Head of caudate nucleus (tissue), 42 donors: ENCODE measurements at regions not wholly inside any gene's neighbourhood (a gene's known extent, or its start where the extent isn't known, plus 50 kb on each side); places are given as distances from the start of the nearest gene placed in this dataset.
"Not testable (repeated sequence)": the region's sequence is repeated elsewhere in the genome, so short reads cannot be mapped to it uniquely, and the experiment has no call there.

Source experiments
- DNase-seq, 42 donors: peaks; one replicate each; pipeline versions ENCODE4 v3.0.0 to v3.0.0-alpha.2; 2020 to 2021; ENCODE audit warnings: mixed read lengths in 7 of 42
- intact Hi-C: fragments of 100-400 bp; cut with DNase I; formaldehyde crosslinking; loops from one replicate; pipeline ENCODE4 v1.15.0; 2022

DNA sequence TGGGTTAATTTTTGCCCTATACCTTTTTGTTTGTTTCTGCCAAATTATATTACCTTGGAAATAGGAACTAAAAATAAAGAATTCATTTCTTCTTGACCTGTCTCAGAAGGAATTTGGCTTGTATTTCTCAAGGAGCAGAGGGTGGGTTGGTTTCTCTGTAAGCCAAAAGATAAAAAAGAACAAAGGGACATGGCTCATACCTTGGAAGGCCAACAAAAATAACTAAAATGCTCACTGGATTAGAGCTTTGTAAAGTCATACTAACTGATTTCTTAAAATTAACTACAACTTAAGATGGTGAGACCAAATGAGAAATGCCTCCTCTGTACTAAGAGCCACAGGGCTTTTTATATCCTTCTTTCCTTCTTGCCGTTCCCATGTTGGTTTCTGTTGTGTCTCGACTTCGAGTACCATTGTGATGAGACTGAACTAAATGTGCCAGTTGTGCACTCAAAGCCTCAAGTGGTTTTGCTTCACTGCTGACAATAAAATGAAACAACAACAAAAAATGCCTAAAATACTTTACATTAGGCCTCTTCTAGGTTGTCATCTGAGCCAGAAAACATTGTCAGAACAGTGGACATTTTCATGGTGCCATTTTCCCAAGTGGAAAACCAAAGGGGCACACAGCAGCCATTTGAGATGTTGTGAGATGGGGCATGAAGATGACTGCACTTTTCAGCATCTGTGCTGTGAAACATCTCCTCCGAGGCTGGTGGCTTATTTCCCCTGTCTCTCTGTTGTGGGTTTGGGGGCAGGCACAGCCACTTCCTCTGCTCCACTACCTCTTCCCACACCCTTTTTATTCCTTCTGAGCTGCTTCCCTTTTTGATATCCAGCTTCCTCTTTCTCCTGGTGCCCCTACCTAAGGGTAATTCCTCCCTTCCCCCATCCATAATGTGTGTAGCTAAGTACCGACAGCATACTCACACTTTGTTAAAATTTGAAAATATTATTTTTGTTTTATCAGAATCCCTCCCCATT, 51.8 kb upstream of the AGR3 start:
- peak in 22 of 42 donors; percentile 5 to 51 (median 18) for DNase-seq
- intact Hi-C loops: no loop called here

DNA sequence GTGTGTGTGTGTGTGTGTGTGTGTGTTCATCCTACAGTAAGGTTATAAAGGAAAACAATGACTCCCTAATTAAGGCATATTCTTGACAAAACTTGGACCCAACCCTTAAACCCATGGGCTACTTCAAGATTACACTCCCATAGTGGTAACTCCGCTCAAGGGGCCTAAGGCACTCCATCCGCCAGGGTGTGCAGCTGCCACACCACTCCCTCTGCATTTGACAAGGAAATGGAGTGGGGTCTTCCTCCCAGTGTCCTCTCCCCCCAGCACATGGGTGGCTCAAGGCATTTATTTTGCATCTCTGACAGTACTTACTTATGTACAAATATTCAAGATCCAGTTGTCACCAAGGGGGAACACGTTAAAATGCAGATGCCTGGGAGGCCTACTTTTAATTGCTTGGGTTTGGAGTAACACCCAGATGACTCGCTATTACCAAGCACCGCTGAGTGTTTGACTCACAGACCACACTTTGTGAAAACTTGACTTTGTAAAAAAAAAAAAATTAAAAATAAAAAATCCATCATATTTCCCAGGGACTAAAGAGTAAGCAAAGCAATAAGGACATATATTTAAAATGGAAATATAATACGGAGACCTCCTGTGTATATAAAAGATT, 53.0 kb upstream of the AGR3 start:
- intact Hi-C loops: no loop called here
- DNase-seq: no peak

DNA sequence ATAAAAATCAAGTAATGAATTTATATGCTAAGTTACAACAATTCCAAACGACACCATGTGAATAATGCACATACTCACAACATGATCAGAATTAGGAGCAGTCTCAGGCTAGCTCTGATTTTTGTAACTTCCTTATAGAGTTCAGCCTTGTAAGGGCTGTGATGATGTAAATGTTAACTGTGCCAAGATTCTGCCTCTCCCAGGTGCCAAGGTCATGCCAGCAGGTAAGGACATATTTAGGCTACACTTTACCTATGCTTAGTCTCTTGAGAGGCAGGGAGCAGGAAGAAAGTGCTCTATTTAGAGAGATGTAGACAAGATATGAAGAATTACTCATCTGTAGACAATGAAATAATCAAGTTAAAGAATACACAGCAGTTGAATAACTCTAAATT, 53.6 kb upstream of the AGR3 start:
- DNase-seq: no peak
- intact Hi-C loops: no loop called here

DNA sequence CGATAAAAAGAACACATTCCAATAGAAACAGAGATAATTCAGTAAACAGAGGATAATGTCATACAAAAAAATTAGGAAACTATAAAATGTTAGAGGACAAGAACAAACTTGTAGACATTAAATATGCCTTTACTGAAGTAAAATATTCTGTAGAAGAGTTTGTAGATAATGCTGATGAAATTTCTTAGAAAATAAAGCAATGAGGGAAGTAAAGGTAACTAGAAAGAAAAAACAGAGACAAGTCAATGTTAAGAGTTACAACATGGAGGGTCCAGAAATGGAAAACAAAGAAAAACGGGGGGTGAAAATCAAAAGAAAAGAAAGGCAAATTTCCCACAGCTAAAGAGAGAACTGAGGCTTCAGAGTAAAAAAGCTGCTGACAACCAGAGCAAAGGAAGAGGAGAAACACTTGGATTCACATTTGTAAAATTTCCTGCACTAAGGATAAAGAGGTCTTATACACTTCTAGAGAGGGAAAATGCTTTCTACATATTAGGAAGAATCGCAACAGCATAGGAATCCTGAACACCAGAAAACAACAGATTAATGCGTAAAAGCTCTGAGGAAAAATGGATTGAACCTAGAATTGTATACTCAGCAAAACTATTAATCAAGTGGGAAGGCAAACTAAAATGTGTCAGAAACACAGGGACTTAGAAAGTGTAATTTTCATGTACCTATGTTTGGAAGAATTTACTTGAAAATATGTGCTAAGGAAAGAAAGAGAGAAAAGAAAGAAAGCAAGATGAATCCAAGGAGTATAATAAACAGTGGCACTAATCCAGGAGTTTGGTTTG, 55.0 kb upstream of the AGR3 start:
- DNase-seq: no peak
- intact Hi-C loops: no loop called here

DNA sequence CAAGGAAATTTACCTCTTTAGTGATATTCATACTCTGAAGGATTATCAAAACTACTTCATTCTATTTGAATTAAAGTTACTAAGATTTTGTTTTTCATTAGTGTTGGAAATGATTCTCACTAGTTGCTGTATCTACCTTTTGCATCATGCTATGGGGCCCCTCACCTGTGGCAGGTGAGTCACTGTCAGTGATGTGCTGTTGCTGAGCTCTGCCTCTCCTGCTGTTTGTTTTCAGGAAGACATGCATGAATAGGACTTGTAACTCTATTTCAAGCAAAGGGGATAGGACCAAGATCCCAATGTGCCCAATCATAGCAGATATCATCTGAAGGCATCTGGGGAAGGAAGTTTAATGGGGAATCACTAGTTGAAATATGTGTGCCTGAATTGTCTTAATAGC, 57.4 kb upstream of the AGR3 start:
- intact Hi-C loops: no loop called here
- no peak for DNase-seq

DNA sequence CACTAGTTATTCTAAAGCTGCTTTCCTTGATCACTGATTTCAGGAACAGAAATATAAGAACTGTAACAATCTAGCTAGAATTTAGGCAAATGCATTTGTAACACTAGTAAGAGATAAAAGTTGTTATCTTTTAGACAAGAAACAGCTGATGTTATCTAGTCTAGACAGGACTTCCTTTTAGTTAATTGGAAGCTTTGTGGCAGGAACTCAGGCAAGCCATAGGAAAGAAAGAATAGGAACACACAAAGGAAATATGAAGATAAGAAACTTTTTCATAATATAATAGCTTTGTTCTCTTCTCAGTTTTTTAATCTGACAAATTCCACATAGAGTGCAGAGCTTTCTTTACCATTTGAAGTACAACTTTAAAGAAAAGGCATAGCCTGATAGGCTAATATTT, 59.0 kb upstream of the AGR3 start:
- DNase-seq: no peak
- intact Hi-C loops: no loop called here

DNA sequence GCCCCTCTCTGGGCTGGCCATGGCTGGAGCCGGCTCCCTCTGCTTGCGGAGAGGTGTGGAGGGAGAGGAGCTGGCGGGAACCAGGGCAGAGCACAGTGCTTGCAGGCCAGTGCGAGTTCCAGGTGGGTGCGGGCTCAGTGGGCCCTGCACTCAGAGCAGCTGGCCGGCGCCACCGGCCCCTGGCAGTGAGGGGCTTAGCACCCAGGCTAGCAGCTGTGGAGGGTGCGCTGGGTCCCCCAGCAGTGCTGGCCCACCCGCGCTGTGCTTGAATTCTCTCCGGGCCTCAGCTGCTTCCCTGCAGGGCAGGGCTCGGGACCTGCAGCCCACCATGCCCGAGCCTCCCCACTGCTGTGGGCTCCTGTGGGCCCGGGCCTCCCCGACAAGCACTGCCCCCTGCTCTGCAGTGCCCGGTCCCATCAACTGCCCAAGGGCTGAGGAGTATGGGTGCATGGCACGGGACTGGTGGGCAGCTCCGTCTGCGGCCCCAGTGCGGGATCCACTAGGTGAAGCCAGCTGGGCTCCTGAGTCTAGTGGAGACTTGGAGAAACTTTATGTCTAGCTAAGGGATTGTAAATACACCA, 61.2 kb upstream of the AGR3 start:
- intact Hi-C loops: no loop called here
- DNase-seq: no peak

DNA sequence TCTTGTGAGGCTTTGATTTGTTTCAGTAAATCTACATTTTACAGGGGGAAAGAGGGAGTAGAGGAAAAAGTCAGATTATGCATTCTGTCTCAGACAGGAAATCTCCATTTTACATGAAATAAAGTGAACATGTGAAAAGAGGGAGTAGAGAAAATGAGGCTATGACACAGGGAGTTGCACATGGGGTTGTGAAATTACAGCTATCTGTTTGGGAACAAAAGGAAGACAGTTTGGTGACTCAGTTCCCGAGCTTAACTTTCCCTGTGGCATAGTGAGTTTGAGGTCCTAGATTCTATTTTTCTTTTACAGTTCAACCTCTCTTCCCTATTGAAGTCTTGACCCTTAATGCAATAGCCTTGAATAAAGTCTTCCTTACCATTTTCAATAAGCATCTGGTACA, 63.2 kb upstream of the AGR3 start:
- DNase-seq: no peak
- intact Hi-C loops: no loop called here

DNA sequence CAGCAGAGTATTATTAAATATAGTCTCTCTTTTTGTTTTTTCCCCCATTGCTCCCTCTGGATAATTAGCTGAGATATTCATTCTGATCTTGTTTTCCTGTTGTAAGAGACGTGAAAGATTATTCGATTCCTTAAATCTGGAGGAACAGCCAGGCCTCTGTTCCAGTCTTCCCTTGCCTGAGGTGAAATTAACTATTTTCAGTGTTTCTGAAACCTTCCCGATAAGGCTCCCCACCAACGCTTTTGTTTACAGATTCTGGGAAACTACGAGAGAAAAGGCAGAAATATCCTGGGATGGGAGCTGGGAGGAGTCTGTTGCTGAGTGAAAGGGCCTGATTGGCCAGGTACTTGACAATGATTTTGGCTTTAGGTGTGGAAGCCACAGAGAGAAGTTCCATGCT, 63.6 kb upstream of the AGR3 start:
- intact Hi-C loops: no loop called here
- DNase-seq: no peak

DNA sequence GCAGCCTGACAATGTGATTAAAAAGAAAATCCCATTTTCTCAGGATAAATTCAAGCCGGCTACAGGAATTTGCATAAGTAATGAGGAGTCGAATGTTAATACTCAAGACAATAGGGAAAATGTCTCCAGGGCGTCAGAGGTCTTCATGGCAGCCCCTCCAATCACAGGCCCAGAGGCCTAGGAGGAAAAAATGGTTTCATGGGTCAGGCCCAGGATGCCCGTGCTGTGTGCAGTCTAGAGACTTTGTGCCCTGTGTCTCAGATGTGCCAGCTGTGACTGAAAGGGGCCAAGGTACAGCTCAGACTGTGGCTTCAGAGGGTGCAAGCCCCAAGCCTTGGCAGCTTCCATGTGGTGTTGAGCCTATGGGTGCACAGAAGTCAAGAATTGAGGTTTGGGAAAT, 66.3 kb upstream of the AGR3 start:
- intact Hi-C loops, DNase-seq: not testable (repeated sequence)

DNA sequence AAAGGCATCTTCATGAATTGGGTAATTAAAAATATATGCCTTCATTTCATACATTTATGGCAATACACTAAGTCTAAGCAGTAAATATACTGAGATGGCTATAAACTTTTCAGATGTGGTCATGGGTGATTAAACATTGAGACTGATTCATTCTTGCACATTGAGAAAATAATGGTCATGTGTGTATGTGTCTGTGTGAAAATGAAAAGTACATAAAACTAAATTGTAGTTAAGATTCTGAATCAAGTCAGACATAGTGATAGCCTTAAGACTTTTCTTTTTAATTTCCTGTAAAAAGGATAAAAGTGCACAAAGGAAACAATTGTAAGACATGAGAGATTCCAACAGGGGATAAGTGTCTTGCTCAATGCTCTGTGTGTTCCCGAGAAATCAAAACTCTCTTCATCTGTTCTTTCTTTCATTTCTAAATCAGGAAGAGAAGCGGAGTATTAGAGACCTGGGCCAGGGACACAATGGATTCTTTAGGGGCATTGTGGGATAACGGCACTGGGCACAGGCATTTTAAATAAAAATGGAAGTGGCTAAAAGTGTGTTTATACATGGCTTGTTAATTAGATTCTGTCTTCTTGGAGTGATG, 69.8 kb upstream of the AGR3 start:
- no peak for DNase-seq
- intact Hi-C loops: no loop called here

DNA sequence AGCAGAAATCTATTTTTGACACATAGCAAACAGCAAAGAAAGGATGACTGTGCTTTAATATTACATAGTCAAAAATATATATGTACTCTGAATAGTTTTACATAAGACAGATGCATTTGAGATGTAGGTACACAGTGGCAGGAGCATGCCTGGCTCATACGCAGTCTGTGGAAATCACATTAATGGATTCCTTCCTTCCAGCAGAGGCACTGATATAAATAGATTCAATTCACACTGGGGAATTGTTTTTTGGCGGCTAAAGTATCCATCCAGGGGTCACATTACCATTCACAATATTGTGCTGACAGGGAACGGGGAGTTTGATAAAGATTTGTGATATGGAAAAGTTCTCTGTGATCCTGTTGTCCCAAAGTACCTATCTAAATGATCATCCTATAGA, 72.5 kb upstream of the AGR3 start:
- intact Hi-C loops: no loop called here
- DNase-seq: no peak

DNA sequence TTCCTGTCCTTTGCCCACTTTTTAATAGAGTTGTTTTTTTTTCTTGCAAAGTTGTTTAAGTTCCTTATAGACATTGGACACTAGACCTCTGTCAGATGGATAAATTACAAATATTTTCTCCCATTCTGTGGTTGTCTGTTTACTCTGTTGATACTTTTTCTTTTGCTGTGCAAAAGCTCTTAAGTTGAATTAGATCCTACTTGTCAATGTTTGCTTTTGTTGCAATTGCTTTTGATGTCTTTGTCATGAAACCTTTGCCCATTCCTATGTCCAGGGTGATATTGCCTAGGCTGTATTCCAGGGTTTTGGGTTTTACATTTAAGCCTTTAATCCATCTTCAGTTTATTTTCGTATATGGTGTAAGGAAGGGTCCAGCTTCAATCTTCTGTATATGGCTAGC, 76.9 kb upstream of the AGR3 start:
- intact Hi-C loops: no loop called here
- no peak for DNase-seq

DNA sequence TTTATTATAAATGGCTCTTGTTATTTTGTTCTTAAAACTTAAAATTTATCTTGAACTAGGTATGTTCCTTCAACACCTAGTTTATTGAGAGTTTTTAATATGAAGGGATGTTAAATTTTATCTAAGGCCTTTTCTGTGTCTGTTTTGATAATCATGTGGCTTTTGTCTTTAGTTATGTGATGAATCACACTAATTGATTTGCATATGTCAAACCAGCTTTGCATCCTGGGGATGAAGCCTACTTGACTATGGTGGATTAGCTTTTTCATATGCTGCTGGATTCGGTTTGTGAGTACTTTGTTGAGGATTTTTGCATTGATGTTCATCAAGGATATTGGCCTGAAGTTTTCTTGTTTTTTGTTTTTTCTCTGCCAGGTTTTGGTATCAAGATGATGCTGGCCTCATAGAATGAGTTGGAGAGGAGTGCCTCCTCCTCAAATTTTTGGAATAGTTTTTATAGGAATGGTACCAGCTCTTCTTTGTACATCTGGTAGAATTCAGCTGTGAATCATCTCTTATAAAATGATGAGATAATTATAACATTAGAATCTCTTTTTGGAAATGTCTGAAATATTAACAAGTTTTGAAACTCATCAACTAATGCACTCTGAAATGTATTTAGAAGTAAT, 78.7 kb upstream of the AGR3 start:
- DNase-seq: no peak
- intact Hi-C loops: no loop called here

DNA sequence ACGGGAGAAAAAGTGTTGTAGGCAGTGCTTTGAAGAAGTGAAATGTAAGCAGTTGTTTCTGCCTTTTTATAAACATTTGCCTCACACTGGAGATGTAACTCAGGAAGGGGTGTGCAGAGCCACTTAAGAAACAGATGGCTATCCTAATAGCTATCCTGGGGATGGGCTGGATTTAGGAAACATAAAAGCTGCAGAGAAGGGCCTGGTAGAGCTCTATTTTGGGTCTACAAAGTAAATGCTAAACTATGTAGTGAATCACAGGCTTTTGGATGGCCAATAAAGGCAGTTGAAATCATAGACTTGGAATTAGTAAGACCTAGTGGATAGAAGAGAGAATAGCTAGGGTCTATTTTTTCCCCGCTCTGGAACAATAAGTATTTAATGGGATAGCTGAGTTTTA, 79.9 kb upstream of the AGR3 start:
- no peak for DNase-seq
- intact Hi-C loops: no loop called here

DNA sequence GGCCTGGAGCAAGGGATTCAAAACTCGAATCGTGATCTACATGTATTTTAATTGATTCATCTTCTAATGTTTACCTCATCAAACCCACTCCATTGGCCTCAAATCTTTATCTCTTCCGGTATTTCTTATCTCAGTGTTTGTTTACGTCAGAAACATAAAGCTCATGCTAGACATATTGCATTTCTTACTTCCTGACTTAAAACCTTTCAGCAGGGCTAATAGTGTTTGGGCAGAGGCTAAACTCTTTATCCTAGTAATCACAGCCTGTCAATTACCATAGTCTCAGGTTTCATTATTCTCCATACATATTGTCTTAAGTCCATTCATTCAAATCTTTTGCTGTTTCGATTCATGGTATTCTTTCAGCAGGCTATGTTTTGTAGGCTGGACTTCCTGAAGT, 81.3 kb upstream of the AGR3 start:
- intact Hi-C loops: no loop called here
- DNase-seq: no peak

DNA sequence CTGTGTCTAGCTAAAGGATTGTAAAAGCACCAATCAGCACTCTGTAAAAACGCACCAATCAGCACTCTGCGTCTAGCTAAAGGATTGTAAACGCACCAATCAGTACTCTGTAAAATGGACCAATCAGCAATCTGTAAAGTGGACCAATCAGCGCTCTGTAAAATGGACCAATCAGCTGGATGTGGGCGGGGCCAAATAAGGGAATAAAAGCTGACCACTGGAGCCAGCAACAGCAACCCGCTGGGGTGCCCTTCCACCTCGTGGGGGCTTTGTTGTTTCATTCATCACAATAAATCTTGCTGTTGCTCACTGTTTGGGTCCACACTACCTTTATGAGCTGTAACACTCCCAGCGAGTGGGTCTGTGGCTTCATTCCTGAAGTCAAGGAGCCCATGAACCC, 83.9 kb upstream of the AGR3 start:
- intact Hi-C loops, DNase-seq: not testable (repeated sequence)

DNA sequence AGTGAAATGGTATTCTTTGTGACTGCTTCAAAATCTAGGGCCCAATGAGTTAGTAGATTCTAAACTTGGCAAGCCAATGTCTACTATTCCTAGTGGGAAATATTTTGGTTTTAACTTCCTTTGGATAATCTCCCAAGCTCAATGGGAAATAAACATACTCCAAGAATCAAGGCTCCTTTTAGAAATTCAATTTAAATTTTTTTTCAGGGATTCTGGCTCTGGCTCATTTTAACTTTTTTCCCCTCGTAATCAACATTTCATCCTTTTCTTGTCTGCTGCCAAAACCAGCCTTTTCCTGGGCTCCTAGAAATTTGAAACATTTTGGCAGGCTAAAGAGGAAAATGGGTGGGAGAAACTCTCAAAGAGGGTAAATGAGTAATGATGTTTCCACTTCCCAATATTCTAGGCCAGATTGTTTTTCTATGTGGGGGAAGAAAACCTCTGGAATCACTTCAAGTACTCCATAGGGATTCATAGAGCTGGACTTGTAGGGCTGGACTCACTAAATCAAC, 85.6 kb upstream of the AGR3 start:
- intact Hi-C loops: no loop called here
- no peak for DNase-seq
